ENCODE measurements at regions not wholly inside any gene's neighbourhood (a gene's known extent, or its start where the extent isn't known, plus 50 kb on each side); places are given as distances from the start of the nearest gene placed in this dataset.

GRCh38 chr10:22478555-22479334 lies 133.4 kb downstream of the SPAG6 start:
- Histone ChIP-seq H4K20me1 (ENCODE audit: insufficient read depth, low read length) (no peaks in the 10 kb centered on the region), H3K27ac (ENCODE audit: low read length) (no peak overlapping the region), H2AFZ (ENCODE audit: low read depth, low read length) (no peak overlapping the region), H3K79me2 (ENCODE audit: low read length) (no peaks in the 10 kb centered on the region), H3K4me3 (ENCODE audit: low read length) (no peak overlapping the region), H3K4me2 (ENCODE audit: low read length) (no peak overlapping the region), H3K9ac (ENCODE audit: low read length) (no peak overlapping the region), H3K9me3 (ENCODE audit: insufficient read depth, low read length) (no peaks in the 10 kb centered on the region), H3K36me3 (replicated peaks; ENCODE audit: low read depth, low read length) (no peaks in the 10 kb centered on the region), H3K27me3 (ENCODE audit: low read depth, low read length) (no peaks in the 10 kb centered on the region), H3K4me1 (ENCODE audit: low read length) (peaks cover 18% of the 10 kb centered on the region)
- TF ChIP-seq EZH2phosphoT487 (IDR thresholded peaks at IDR 0.05; ENCODE audit: low read depth) (no peak), CTCF (IDR thresholded peaks at IDR 0.05; ENCODE audit: low read depth, low read length) (no peak)

- Histone ChIP-seq H3K27ac (ENCODE audit: low read length) (no peak overlapping the region), H3K4me3 (ENCODE audit: low read length) (no peak overlapping the region), H3K9me3 (ENCODE audit: insufficient read depth, low read length) (no peaks in the 10 kb centered on the region), H3K9ac (ENCODE audit: low read length) (no peak overlapping the region), H2AFZ (ENCODE audit: low read depth, low read length) (no peak overlapping the region), H4K20me1 (ENCODE audit: insufficient read depth, low read length) (no peaks in the 10 kb centered on the region), H3K36me3 (replicated peaks; ENCODE audit: low read depth, low read length) (no peaks in the 10 kb centered on the region), H3K27me3 (ENCODE audit: low read depth, low read length) (no peaks in the 10 kb centered on the region), H3K79me2 (ENCODE audit: low read length) (no peaks in the 10 kb centered on the region), H3K4me1 (ENCODE audit: low read length) (peaks cover 22% of the 10 kb centered on the region), H3K4me2 (ENCODE audit: low read length) (no peak overlapping the region)
- TF ChIP-seq CTCF (IDR thresholded peaks at IDR 0.05; ENCODE audit: low read depth, low read length) (no peak), EZH2phosphoT487 (IDR thresholded peaks at IDR 0.05; ENCODE audit: low read depth) (no peak)
Observed at GRCh38 chr10:22479419-22479818, 134.1 kb downstream of the SPAG6 start.

- TF ChIP-seq EZH2phosphoT487 (IDR thresholded peaks at IDR 0.05; ENCODE audit: low read depth) (no peak), CTCF (IDR thresholded peaks at IDR 0.05; ENCODE audit: low read depth, low read length) (no peak)
- Histone ChIP-seq H3K27ac (ENCODE audit: low read length) (no peak overlapping the region), H3K9ac (ENCODE audit: low read length) (no peak overlapping the region), H3K4me3 (ENCODE audit: low read length) (no peak overlapping the region), H3K27me3 (ENCODE audit: low read depth, low read length) (no peaks in the 10 kb centered on the region), H2AFZ (ENCODE audit: low read depth, low read length) (no peak overlapping the region), H3K4me2 (ENCODE audit: low read length) (no peak overlapping the region), H4K20me1 (ENCODE audit: insufficient read depth, low read length) (no peaks in the 10 kb centered on the region), H3K9me3 (ENCODE audit: insufficient read depth, low read length) (no peaks in the 10 kb centered on the region), H3K36me3 (replicated peaks; ENCODE audit: low read depth, low read length) (no peaks in the 10 kb centered on the region), H3K79me2 (ENCODE audit: low read length) (no peaks in the 10 kb centered on the region), H3K4me1 (ENCODE audit: low read length) (peaks cover 22% of the 10 kb centered on the region)
Observed at GRCh38 chr10:22481106-22481505, 135.8 kb downstream of the SPAG6 start.

- H2AFZ ChIP-seq (ENCODE audit: low read depth, low read length), result no peak overlapping the region
- no peaks in the 10 kb centered on the region for H4K20me1 ChIP-seq (ENCODE audit: insufficient read depth, low read length)
- no peak overlapping the region for H3K27ac ChIP-seq (ENCODE audit: low read length)
- H3K4me3 ChIP-seq (ENCODE audit: low read length), result no peak overlapping the region
- H3K27me3 ChIP-seq (ENCODE audit: low read depth, low read length), result no peaks in the 10 kb centered on the region
- H3K36me3 ChIP-seq (replicated peaks; ENCODE audit: low read depth, low read length), result no peaks in the 10 kb centered on the region
- H3K4me1 ChIP-seq (ENCODE audit: low read length), result peaks cover 22% of the 10 kb centered on the region
- no peaks in the 10 kb centered on the region for H3K79me2 ChIP-seq (ENCODE audit: low read length)
- H3K4me2 ChIP-seq (ENCODE audit: low read length), result no peak overlapping the region
- H3K9ac ChIP-seq (ENCODE audit: low read length), result no peak overlapping the region
- TF ChIP-seq CTCF (IDR thresholded peaks at IDR 0.05; ENCODE audit: low read depth, low read length) (no peak), EZH2phosphoT487 (IDR thresholded peaks at IDR 0.05; ENCODE audit: low read depth) (no peak)
- no peaks in the 10 kb centered on the region for H3K9me3 ChIP-seq (ENCODE audit: insufficient read depth, low read length)
Observed at GRCh38 chr10:22481687-22482539, 136.6 kb downstream of the SPAG6 start.

Data from OCI-LY3 (cell line).